ENCODE measurements at regions not wholly inside any gene's neighbourhood (a gene's known extent, or its start where the extent isn't known, plus 50 kb on each side); places are given as distances from the start of the nearest gene placed in this dataset.

GRCh38 chr14:101293605-101294004 is 267.7 kb upstream of the DIO3 start:
- no peak for TF ChIP-seq CTCF (IDR thresholded peaks at IDR 0.05; ENCODE audit: low read length)
- TF ChIP-seq EZH2phosphoT487 (IDR thresholded peaks at IDR 0.05; ENCODE audit: low read length): no peak

Data from MM.1S (cell line).